HEK293 (cell line): ENCODE measurements at regions not wholly inside any gene's neighbourhood (a gene's known extent, or its start where the extent isn't known, plus 50 kb on each side); places are given as distances from the start of the nearest gene placed in this dataset.

Experiments
- ZNF10 ChIP-seq: fragments of 450-650 bp; formaldehyde crosslinking; IDR thresholded peaks from 2 replicates; pipeline ENCODE4 v1.5.1; 2017; ENCODE audit warnings: missing biosample characterization, missing genetic modification characterization
- ZNF211 ChIP-seq: fragments of 450-650 bp; formaldehyde crosslinking; IDR thresholded peaks from 2 replicates; pipeline ENCODE4 v1.5.1; 2016; ENCODE audit warnings: low read depth, missing biosample characterization, missing genetic modification characterization
- ZNF423 ChIP-seq: fragments of 450-650 bp; formaldehyde crosslinking; IDR thresholded peaks from 2 replicates; pipeline ENCODE4 v1.5.1; 2016; ENCODE audit warnings: missing biosample characterization, missing genetic modification characterization
- ZNF521 ChIP-seq: fragments of 450-650 bp; formaldehyde crosslinking; IDR thresholded peaks from 2 replicates; pipeline ENCODE4 v1.5.1; 2017; ENCODE audit warnings: missing biosample characterization, mild to moderate bottlenecking, missing genetic modification characterization
- ZNF544 ChIP-seq: fragments of 450-650 bp; formaldehyde crosslinking; IDR thresholded peaks from 2 replicates; pipeline ENCODE4 v1.5.0; 2017; ENCODE audit warnings: missing biosample characterization, missing genetic modification characterization
- ZNF561 ChIP-seq: fragments of 450-650 bp; IDR thresholded peaks from 2 replicates; pipeline ENCODE4 v1.5.1; 2018; ENCODE audit warnings: missing biosample characterization, missing genetic modification characterization, borderline replicate concordance
- ZNF707 ChIP-seq: fragments of 450-650 bp; formaldehyde crosslinking; IDR thresholded peaks from 2 replicates; pipeline ENCODE4 v1.5.1; 2016; ENCODE audit warnings: missing biosample characterization, missing genetic modification characterization
- ZNF776 ChIP-seq: fragments of 450-650 bp; formaldehyde crosslinking; IDR thresholded peaks from 2 replicates; pipeline ENCODE4 v1.5.0; 2017; ENCODE audit warnings: missing biosample characterization, missing genetic modification characterization, borderline replicate concordance
- TF ChIP-seq, protein P1 (sequence below): fragments of 450-650 bp; formaldehyde crosslinking; IDR thresholded peaks from 2 replicates; pipeline ENCODE4 v1.5.1; 2016; ENCODE audit warnings: missing biosample characterization, missing genetic modification characterization
- TF ChIP-seq, protein P2 (sequence below): fragments of 450-650 bp; formaldehyde crosslinking; IDR thresholded peaks from 2 replicates; pipeline ENCODE4 v1.5.1; 2016; ENCODE audit warnings: missing biosample characterization, missing genetic modification characterization
- TF ChIP-seq, protein P3 (sequence below): fragments of 450-650 bp; formaldehyde crosslinking; IDR thresholded peaks from 2 replicates; pipeline ENCODE4 v1.5.1; 2016; ENCODE audit warnings: missing biosample characterization, missing genetic modification characterization
- TF ChIP-seq, protein P4 (sequence below): fragments of 450-650 bp; formaldehyde crosslinking; IDR thresholded peaks from 2 replicates; pipeline ENCODE4 v1.5.1; 2017; ENCODE audit warnings: missing biosample characterization, missing genetic modification characterization
- TF ChIP-seq, protein P5 (sequence below): fragments of 450-650 bp; formaldehyde crosslinking; IDR thresholded peaks from 2 replicates; pipeline ENCODE4 v1.5.1; 2016; ENCODE audit warnings: missing biosample characterization, missing genetic modification characterization

DNA sequence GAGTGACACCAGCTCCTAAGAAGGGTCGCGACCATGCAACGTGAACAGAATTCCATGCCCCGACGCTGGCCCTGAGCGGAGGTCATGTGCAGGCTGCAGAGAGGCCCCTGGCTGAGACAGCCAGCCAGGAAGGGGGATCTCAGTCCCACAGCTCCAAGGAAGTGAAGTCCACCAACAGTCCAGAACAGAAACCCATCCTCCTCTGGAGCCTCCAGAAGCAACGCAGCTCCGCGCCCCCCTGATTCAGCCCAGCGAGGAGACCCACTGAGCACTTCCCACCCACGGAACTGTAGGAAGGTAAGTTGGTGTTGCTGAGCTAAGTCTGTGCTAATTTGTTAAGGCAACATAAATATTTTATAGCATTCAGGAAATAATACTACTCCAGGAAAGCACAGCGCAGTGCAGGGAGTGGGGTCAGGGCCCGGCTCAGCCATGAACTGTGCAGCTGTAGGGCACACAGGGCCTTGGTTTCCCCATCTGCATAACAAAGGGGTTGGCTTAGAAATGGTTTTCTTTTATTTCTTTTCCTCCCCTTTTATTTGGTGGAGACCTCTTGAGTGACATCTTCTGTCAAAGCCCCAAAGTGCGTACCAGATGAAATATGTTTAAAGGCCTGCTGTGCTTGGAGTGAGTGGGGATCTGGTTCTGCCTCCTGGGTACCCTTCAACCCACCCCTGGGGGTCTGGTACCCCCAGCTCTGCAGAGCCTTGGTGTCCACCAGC is 241.1 kb upstream of the PMEPA1 start:
- TF ChIP-seq, protein P1, sequence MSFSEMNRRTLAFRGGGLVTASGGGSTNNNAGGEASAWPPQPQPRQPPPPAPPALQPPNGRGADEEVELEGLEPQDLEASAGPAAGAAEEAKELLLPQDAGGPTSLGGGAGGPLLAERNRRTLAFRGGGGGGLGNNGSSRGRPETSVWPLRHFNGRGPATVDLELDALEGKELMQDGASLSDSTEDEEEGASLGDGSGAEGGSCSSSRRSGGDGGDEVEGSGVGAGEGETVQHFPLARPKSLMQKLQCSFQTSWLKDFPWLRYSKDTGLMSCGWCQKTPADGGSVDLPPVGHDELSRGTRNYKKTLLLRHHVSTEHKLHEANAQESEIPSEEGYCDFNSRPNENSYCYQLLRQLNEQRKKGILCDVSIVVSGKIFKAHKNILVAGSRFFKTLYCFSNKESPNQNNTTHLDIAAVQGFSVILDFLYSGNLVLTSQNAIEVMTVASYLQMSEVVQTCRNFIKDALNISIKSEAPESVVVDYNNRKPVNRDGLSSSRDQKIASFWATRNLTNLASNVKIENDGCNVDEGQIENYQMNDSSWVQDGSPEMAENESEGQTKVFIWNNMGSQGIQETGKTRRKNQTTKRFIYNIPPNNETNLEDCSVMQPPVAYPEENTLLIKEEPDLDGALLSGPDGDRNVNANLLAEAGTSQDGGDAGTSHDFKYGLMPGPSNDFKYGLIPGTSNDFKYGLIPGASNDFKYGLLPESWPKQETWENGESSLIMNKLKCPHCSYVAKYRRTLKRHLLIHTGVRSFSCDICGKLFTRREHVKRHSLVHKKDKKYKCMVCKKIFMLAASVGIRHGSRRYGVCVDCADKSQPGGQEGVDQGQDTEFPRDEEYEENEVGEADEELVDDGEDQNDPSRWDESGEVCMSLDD (tag by site-specific recombination), result no peak
- TF ChIP-seq ZNF544 (tag by site-specific recombination) (no peak), ZNF10 (tag by site-specific recombination) (no peak), ZNF561 (no peak), ZNF776 (tag by site-specific recombination) (no peak), ZNF707 (tag by site-specific recombination) (no peak), ZNF423 (tag by site-specific recombination) (no peak), ZNF211 (tag by site-specific recombination) (no peak), ZNF521 (tag by site-specific recombination) (no peak)
- TF ChIP-seq, protein P2, sequence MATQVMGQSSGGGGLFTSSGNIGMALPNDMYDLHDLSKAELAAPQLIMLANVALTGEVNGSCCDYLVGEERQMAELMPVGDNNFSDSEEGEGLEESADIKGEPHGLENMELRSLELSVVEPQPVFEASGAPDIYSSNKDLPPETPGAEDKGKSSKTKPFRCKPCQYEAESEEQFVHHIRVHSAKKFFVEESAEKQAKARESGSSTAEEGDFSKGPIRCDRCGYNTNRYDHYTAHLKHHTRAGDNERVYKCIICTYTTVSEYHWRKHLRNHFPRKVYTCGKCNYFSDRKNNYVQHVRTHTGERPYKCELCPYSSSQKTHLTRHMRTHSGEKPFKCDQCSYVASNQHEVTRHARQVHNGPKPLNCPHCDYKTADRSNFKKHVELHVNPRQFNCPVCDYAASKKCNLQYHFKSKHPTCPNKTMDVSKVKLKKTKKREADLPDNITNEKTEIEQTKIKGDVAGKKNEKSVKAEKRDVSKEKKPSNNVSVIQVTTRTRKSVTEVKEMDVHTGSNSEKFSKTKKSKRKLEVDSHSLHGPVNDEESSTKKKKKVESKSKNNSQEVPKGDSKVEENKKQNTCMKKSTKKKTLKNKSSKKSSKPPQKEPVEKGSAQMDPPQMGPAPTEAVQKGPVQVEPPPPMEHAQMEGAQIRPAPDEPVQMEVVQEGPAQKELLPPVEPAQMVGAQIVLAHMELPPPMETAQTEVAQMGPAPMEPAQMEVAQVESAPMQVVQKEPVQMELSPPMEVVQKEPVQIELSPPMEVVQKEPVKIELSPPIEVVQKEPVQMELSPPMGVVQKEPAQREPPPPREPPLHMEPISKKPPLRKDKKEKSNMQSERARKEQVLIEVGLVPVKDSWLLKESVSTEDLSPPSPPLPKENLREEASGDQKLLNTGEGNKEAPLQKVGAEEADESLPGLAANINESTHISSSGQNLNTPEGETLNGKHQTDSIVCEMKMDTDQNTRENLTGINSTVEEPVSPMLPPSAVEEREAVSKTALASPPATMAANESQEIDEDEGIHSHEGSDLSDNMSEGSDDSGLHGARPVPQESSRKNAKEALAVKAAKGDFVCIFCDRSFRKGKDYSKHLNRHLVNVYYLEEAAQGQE, result no peak
- TF ChIP-seq, protein P3, sequence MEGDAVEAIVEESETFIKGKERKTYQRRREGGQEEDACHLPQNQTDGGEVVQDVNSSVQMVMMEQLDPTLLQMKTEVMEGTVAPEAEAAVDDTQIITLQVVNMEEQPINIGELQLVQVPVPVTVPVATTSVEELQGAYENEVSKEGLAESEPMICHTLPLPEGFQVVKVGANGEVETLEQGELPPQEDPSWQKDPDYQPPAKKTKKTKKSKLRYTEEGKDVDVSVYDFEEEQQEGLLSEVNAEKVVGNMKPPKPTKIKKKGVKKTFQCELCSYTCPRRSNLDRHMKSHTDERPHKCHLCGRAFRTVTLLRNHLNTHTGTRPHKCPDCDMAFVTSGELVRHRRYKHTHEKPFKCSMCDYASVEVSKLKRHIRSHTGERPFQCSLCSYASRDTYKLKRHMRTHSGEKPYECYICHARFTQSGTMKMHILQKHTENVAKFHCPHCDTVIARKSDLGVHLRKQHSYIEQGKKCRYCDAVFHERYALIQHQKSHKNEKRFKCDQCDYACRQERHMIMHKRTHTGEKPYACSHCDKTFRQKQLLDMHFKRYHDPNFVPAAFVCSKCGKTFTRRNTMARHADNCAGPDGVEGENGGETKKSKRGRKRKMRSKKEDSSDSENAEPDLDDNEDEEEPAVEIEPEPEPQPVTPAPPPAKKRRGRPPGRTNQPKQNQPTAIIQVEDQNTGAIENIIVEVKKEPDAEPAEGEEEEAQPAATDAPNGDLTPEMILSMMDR, result no peak
- TF ChIP-seq, protein P4, sequence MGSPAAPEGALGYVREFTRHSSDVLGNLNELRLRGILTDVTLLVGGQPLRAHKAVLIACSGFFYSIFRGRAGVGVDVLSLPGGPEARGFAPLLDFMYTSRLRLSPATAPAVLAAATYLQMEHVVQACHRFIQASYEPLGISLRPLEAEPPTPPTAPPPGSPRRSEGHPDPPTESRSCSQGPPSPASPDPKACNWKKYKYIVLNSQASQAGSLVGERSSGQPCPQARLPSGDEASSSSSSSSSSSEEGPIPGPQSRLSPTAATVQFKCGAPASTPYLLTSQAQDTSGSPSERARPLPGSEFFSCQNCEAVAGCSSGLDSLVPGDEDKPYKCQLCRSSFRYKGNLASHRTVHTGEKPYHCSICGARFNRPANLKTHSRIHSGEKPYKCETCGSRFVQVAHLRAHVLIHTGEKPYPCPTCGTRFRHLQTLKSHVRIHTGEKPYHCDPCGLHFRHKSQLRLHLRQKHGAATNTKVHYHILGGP, result no peak
- TF ChIP-seq, protein P5, sequence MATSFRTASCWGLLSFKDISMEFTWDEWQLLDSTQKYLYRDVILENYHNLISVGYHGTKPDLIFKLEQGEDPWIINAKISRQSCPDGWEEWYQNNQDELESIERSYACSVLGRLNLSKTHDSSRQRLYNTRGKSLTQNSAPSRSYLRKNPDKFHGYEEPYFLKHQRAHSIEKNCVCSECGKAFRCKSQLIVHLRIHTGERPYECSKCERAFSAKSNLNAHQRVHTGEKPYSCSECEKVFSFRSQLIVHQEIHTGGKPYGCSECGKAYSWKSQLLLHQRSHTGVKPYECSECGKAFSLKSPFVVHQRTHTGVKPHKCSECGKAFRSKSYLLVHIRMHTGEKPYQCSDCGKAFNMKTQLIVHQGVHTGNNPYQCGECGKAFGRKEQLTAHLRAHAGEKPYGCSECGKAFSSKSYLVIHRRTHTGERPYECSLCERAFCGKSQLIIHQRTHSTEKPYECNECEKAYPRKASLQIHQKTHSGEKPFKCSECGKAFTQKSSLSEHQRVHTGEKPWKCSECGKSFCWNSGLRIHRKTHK (tag by site-specific recombination), result no peak
